Liver (tissue), 3 donors: ENCODE measurements at regions not wholly inside any gene's neighbourhood (a gene's known extent, or its start where the extent isn't known, plus 50 kb on each side); places are given as distances from the start of the nearest gene placed in this dataset.
"Not testable (repeated sequence)": the region's sequence is repeated elsewhere in the genome, so short reads cannot be mapped to it uniquely, and the experiment has no call there.

Experiments used
- JUND ChIP-seq, 2 donors: IDR thresholded peaks; 2 replicates each; pipeline ENCODE4 v1.6.1; 2016; ENCODE audit warnings: antibody characterized with exemption in 2 of 2
- RAD21 ChIP-seq, 2 donors: IDR thresholded peaks; 2 replicates each; pipeline ENCODE4 v1.6.1; 2016; ENCODE audit warnings: antibody characterized with exemption in 2 of 2, mild to moderate bottlenecking in 2 of 2
- TF ChIP-seq, protein P1 (sequence below): fragments of 150-350 bp; IDR thresholded peaks from 2 replicates; pipeline ENCODE4 v1.5.1; 2017; ENCODE audit warnings: improper control_type of control experiment, low read depth, low read length; ENCODE audit not compliant: missing input control
- TF ChIP-seq, protein P2 (sequence below): IDR thresholded peaks from 2 replicates; pipeline ENCODE4 v1.6.1; 2016; ENCODE audit warnings: antibody characterized with exemption
- donor health status: healthy.
- donor health status: healthy.

DNA sequence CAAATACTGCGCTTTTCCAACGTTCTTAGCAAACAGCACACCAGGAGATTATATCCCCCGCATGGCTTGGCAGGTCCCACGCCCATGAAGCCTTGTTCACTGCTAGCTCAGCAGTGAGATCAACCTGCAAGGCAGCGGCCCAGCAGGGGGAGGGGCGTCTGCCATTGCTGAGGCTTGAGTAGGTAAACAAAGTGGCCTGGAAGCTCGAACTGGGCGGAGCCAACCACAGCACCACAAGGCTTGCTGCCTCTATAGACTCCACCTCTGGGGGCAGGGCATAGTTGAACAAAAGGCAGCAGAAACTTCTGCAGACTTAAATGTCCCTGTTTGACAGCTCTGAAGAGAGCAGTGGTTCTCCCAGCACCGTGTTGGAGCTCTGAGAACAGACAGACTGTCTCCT, 239.2 kb downstream of the NDUFS4 start:
- TF ChIP-seq, protein P1, sequence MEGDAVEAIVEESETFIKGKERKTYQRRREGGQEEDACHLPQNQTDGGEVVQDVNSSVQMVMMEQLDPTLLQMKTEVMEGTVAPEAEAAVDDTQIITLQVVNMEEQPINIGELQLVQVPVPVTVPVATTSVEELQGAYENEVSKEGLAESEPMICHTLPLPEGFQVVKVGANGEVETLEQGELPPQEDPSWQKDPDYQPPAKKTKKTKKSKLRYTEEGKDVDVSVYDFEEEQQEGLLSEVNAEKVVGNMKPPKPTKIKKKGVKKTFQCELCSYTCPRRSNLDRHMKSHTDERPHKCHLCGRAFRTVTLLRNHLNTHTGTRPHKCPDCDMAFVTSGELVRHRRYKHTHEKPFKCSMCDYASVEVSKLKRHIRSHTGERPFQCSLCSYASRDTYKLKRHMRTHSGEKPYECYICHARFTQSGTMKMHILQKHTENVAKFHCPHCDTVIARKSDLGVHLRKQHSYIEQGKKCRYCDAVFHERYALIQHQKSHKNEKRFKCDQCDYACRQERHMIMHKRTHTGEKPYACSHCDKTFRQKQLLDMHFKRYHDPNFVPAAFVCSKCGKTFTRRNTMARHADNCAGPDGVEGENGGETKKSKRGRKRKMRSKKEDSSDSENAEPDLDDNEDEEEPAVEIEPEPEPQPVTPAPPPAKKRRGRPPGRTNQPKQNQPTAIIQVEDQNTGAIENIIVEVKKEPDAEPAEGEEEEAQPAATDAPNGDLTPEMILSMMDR = not testable (repeated sequence)
- not testable (repeated sequence) for TF ChIP-seq RAD21, JUND (IDR thresholded peaks at IDR 0.05)
- TF ChIP-seq, protein P2, sequence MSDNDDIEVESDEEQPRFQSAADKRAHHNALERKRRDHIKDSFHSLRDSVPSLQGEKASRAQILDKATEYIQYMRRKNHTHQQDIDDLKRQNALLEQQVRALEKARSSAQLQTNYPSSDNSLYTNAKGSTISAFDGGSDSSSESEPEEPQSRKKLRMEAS = not testable (repeated sequence)
